CD4-positive, alpha-beta T cell treated with Interleukin-21 for 1 hour (primary cell): ENCODE measurements at regions not wholly inside any gene's neighbourhood (a gene's known extent, or its start where the extent isn't known, plus 50 kb on each side); places are given as distances from the start of the nearest gene placed in this dataset.
A peak's percentile ranks its signal among the peaks of the same experiment; 100 is the strongest.
"Not testable (repeated sequence)": the region's sequence is repeated elsewhere in the genome, so short reads cannot be mapped to it uniquely, and the experiment has no call there.

Experiments
- DNase-seq: peaks from one replicate; pipeline ENCODE4 v3.0.0-alpha.2; 2020

GRCh38 chr4:38314663-38315062 is 349.3 kb upstream of the KLF3 start:
- no peak for DNase-seq

- no peak for DNase-seq
Measured at GRCh38 chr4:38315286-38315685, 348.7 kb upstream of the KLF3 start.

GRCh38 chr4:38316045-38316444 is 348.0 kb upstream of the KLF3 start:
- DNase-seq: no peak

DNA sequence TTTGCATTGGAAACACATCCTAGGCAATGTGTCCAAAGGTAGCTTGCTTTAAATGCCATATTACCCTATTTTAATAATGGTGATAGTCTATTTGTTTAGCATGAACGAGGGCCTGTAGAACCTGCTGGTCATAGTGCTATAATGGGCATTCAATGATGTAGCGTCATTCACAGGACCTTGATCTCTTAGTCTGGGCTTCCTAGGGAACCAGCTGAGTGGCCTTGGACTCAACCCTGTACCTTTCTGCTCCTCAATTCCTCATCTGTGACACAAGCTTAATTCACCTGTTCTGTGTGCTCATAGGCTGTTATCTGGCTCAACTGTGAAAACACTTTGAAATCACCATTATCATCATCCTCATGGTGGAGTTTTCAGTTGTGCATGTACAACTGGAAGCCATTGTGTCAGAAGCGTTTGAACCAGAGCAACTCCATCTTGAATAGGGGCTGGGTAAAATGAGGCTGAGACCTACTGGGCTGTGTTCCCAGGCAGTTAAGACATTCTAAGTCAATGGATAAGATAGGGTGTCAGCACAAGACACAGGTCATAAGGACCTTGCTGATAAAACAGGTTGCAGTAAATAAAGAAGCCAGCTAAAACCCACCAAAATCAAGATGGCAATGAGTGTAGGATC is 346.8 kb upstream of the KLF3 start:
- no peak for DNase-seq

DNA sequence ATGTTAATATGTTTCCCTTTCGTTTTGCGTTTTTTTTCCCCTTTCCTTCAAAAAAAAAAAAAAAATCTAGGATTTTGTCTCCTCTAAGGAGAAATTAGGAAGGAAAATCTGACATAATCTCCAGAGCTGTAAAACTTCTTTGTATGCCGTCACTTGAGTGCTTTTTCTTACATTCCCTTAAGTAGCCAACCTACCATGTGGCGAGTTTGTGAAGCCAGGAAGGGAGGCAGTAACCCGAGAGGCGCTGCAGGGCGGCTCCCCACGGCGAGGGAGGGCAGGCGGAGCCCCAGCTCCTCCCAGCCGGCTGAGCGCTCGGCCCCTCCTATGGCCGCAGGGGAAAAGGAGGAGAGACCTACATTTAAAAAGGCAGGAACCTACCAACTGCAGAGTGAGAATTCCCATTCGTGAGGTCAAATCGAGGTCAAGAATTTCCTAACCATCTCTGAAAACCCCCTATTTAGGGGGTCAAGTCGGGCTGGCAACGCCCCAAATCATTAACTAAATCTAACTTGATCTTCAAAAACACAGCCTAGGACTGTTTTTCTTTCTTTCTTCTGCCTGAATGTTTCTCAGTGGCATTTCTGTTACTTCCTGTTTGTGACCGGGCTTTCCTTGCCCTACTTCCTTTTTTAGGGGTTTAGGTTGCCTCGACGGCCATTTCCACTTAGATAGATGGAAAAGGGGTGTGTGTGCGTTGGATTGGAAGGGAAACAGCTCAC is 345.1 kb upstream of the KLF3 start:
- peak; percentile 81 for DNase-seq

GRCh38 chr4:38319456-38320342 is 344.3 kb upstream of the KLF3 start:
- peak; percentile 90 for DNase-seq

DNA sequence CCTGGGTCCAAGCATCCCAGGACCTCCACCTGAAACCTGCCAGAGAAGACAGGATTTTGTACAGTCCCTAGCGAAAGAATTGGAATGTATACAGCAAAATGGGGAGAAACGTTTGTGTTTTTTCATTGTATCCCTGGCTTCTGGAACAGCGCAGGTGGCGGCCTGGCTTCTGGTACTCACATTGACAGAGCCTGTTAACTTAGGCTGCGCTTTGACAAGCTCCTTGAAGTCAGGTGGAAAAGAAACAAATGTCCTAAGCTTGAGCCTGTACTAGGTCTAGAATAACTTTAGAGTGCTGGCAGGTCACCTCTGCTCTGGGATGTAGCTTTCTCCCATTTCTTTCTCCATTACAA is 343.7 kb upstream of the KLF3 start:
- DNase-seq: no peak

DNA sequence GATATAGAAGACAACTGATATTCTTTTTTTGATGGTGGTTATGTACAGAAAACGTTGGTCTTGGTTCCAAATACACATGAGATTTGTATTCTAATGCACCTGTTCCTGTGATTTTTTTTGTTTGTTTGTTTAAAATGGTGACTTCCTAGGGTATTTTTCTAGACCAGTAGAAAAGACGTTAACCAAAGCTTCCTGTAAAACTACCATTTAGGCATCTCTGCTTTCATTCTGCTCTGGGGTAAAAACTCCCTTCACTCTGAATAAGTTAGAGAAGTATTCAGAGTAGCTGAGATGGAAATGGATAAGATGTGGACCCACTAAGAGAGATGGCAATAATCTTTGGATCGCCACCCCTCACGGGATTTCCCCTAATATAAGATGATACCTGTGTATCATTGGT is 343.2 kb upstream of the KLF3 start:
- no peak for DNase-seq

- no peak for DNase-seq
Measured at GRCh38 chr4:38322714-38323113, 341.3 kb upstream of the KLF3 start.

DNA sequence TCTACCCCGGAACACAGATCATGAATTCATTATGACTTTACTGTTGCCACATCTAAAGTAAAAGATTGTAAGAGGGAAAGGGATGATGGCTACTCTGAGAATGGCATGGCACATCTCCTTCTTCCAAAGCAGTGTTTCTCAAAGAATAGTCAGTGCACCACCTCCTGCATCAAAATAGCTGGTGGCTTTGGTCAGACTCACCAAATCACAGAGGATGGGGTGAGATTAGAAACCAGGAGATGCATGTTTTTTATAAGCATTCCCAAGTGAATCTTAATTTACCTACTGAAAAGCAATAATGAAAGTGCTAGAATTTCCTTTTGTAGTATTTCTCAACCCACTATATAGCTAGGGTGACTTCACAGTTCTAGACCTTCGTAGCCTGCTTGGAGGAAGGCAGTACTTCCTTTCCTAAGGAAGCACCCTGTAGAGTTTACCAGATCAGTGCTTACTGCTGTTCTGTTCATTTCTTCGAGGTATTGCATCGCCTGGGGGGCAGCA is 340.8 kb upstream of the KLF3 start:
- DNase-seq: no peak

DNA sequence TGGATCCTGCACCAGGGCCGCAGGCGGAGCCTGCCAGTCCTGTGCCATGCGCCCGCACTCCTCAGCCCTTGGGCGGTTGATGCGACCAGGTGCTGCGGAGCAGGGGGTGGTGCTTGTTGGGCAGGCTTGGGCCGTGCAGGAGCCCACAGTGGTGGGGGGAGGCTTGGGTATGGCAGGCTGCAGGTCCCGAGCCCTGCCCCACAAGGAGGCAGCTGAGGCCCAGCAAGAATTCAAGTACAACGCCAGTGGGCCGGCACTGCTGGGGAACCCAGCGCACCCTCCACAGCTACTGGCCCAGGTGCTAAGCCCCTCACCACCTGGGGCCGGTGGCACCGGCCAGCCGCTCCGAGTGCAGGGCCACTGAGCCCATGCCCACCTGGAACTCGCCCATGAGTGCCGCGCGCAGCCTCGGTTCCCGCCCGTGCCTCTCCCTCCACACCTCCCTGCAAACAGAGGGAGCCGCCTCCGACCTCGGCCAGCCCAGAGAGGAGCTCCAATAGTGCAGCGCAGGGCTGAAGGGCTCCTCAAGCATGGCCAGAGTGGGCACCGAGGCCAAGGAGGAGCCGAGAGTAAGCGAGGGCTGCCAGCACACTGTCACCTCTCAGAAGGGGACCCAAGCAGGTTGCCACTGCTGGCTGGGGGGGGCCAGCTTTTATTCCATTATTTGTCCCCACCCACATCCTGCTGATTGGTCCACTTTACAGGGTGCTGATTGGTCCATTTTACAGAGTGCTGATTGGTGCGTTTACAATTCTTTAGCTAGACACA is 339.0 kb upstream of the KLF3 start:
- no peak for DNase-seq

DNA sequence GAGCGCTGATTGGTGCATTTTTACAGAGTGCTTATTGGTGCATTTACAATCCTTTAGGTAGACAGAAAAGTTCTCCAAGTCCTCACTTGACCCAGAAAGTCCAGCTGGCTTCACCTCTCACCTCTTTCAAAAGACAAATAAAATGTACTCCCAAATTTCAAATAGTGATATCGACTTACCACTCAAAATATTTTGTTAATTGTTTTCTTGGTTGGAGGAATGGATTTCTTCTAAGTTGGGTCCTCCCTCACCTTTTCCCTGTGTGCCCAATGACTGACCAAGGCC is 338.4 kb upstream of the KLF3 start:
- no peak for DNase-seq

DNA sequence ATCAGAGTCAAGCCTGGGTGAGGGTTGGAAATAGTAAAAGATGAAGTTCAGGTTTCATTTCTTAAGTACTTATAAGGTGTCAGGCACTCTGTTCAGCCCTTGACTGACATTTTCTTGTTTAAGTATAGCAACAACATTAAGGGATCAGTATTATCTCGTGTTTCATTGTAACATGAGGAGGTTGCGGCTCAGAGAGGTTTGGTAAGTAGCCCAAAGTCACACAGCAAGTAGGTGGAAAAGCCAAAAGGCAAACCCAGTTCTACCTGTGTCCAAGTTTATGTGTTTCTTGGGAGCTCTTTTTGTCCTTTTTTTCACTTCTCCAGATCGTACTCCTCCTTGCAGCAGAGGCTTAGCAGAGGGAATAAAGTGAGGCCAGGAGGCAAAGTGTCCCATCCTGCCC is 337.5 kb upstream of the KLF3 start:
- no peak for DNase-seq

GRCh38 chr4:38327174-38327573 is 336.8 kb upstream of the KLF3 start:
- no peak for DNase-seq

DNA sequence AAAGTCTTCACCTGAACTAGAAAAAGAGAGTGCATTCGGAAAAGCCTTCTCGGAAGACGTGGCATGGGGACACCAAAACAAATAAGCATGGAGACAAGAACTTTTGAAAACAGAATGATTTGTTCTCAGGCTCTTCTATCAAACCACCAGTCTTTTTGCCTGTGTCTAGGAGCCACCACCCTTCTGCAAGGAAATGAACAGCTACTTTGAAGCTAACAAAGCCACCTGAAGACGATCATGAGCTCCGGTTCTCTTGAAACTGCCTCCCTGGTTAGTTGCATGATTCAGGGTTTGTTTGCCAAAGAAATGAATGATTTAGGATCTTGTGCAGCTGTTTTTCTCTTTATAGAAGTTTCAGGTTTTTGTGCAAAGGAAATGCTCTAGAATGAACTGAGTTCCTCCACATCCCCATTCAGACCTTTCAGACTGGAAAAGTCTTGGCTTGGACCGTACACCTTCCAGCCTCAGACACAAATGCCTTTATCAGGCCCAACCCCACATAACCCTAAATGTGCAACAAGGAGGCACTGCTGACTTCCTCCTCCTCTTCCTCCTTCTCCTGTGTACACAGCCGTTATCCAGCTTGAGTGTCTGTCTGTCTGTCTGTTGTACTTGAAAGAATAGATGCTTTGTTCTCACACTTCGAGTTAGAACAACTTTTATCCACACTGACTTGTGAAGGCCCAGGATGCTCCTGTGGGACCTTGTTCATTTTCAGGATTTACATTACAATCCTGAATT is 334.8 kb upstream of the KLF3 start:
- peak; percentile 25 for DNase-seq

DNA sequence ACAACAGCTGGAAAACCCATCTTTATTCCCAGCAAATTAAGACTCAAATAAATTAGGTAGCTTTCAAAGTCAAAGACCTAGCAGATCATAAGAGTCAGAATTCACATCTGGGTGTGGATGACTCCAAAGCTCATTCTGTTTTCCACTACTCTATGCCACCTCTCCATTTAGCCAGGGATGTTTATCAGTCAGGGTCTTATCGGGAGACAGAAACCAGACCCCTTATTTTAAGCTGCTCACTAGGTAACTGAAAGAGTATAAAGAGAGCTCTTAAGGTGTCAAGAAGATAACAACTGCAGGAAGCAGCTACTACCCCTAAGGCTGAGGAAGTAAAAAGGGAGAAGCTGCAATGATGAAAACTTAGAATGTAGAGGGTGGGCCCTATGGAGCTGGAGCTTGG is 333.7 kb upstream of the KLF3 start:
- no peak for DNase-seq

DNA sequence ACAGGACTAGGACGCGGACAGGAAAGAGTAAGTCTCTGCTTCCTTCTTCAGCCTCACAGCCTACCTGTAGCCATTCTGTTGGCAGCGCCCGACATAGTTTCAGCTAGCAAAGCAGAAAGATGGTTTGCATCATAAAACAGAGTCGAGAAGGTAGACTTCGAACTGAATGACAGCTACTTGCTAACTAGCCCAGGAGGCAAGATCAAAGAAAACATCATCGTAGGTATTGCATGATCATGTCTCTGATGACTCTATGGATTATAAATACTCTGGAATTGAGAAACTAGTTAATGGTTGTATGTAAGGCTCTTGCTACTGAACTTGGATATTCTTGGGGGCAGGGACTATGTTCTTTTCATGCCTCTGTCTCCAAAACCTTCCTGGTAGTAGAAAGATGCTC is 333.1 kb upstream of the KLF3 start:
- no peak for DNase-seq

GRCh38 chr4:38332699-38333098 is 331.3 kb upstream of the KLF3 start:
- no peak for DNase-seq

- no peak for DNase-seq
Measured at GRCh38 chr4:38333219-38333618, 330.8 kb upstream of the KLF3 start.

DNA sequence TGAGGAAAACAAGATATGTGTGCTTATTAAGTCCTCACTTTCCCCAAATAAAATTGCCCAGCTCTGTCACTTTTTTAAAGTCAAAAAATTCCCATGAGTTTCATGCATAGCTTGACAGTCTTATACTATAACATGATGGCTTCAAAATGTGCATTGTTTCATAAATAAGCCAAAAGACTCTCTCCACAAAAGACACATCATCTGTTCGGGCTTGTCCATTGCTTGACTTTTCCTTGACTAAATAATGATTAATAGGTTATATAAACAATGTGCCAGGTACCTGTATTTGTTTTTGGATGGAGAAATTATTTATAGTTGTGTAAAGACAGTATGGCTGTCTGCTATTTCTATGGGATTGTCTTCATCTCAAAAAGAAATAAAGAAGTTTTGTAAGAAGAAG is 329.2 kb upstream of the KLF3 start:
- no peak for DNase-seq

DNA sequence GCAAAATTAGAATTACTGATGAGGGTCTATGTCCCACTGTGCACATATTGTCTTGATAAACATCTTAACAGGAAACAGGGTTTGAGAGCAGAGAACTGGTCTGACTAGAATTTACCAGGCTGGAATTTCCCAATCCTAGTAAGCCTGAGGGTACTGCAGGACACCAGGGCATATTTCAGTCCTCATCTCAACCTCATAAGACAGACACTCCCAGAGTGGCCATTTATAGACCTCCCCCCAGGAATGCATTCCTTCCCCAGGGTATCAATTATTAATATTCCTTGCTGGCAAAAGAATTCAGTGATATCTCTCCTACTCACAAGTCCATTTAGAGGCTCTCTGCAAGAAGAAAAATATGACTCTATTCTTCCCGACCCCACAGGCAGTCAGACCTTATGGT is 325.1 kb upstream of the KLF3 start:
- DNase-seq: not testable (repeated sequence)

DNA sequence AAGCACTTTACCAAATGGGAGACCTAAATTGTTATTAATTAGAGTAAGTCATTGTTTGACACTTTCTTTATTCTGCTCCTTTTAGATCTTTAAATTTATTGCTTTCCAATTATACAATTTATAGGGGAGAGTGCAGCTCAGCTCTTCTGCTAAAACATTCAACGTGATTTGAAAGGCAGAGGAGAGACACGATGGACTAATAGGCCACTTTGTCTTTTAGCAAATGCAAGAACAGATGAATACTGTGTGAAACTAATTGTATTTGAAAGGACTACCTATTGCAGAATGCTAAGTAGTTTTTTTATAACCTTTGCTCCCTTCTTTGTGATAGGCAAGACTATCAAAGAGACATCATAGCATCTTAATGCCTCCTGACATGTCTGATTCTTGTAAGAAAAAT is 320.4 kb upstream of the KLF3 start:
- DNase-seq: no peak

DNA sequence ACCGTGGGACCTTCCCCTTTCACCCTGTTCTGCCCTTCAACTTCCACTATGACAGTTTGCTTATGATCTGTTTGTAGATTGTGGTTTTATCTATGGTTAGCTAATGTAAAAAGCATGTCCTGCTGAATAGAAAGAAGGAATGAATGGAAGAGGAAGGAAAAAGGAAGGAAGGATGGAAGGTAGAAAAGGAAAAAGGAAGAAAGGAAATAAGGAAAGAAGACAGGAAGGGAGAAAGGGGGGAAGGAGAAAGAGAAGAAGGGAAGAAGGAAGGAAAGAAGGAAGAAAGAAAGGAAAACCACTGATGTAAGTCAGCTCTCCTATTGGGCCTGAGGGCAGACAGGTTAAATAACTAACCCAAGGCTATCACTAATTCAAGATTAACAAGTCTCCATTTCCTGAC is 319.1 kb upstream of the KLF3 start:
- no peak for DNase-seq
